IMR-90 (cell line): ENCODE measurements at regions not wholly inside any gene's neighbourhood (a gene's known extent, or its start where the extent isn't known, plus 50 kb on each side); places are given as distances from the start of the nearest gene placed in this dataset.

Source experiments
- ATAC-seq: fragments of 200-7000 bp; cut with Tn5 transposase; 2 replicates; pipeline ENCODE4 v1.9.1; 2020; ENCODE audit warnings: low read depth, mild to moderate bottlenecking, moderate library complexity
- BruUV-seq: library from RNA; stranded (reverse); fragments of 400-500 nt; replicated peaks from 2 replicates; lab custom pipeline; 2021; lab: Mats Ljungman, UMichigan
- CTCF ChIA-PET: fragments of 300-600 bp; formaldehyde crosslinking; extraction: SDS; loops from one replicate; lab custom pipeline; 2021; ENCODE audit warnings: antibody characterized with exemption; lab: Yijun Ruan, JAX
- POLR2A ChIA-PET: fragments of 300-600 bp; sonication (Branson Sonifier 250); formaldehyde crosslinking; loops from one replicate; lab custom pipeline; 2022; ENCODE audit warnings: antibody characterized with exemption; ENCODE audit not compliant: unreplicated experiment; lab: Charles Lee
- DNase-seq: peaks from one replicate; pipeline ENCODE4 v3.0.0; 2013
- H2AFZ ChIP-seq: replicated peaks from 2 replicates; pipeline ENCODE3; 2013; ENCODE audit warnings: low read length, mild to moderate bottlenecking; ENCODE audit not compliant: poor library complexity
- H2AK5ac ChIP-seq: 2 replicates; pipeline ENCODE4 v1.6.1; 2013; ENCODE audit warnings: low read depth, low read length, inconsistent platforms
- H2AK9ac ChIP-seq: replicated peaks from 2 replicates; pipeline ENCODE3; 2013; ENCODE audit warnings: mild to moderate bottlenecking, low read depth, low read length, moderate library complexity; ENCODE audit not compliant: poor library complexity
- H2BK120ac ChIP-seq: 2 replicates; pipeline ENCODE4 v1.6.1; 2013; ENCODE audit warnings: low read depth, low read length, inconsistent platforms
- H2BK15ac ChIP-seq: 3 replicates; pipeline ENCODE4 v1.6.1; 2013; ENCODE audit warnings: low read depth, low read length, inconsistent platforms
- H2BK20ac ChIP-seq: 2 replicates; pipeline ENCODE4 v1.6.1; 2013; ENCODE audit warnings: low read depth, mild to moderate bottlenecking, inconsistent platforms, low read length, moderate library complexity
- H2BK5ac ChIP-seq: 2 replicates; pipeline ENCODE4 v1.6.1; 2013; ENCODE audit warnings: mild to moderate bottlenecking, low read depth, low read length, inconsistent platforms; ENCODE audit not compliant: poor library complexity, severe bottlenecking
- H3K14ac ChIP-seq: replicated peaks from 2 replicates; pipeline ENCODE4 v1.6.1; 2013; ENCODE audit warnings: low read depth, low read length, inconsistent platforms
- H3K18ac ChIP-seq: 2 replicates; pipeline ENCODE4 v1.6.1; 2013; ENCODE audit warnings: low read depth, low read length, control low read depth
- H3K23ac ChIP-seq: 2 replicates; pipeline ENCODE4 v1.6.1; 2013; ENCODE audit warnings: low read depth, low read length, inconsistent platforms
- H3K27ac ChIP-seq: 2 replicates; pipeline ENCODE4 v1.5.1; 2013; ENCODE audit warnings: mild to moderate bottlenecking, control low read depth, low read length; ENCODE audit not compliant: insufficient read depth
- H3K27me3 ChIP-seq: 2 replicates; pipeline ENCODE4 v1.6.1; 2013; ENCODE audit warnings: low read length; ENCODE audit not compliant: control insufficient read depth, insufficient read depth
- H3K36me3 ChIP-seq: 2 replicates; pipeline ENCODE4 v1.6.1; 2013; ENCODE audit warnings: low read length, mixed read lengths; ENCODE audit not compliant: control insufficient read depth, insufficient read depth
- H3K4ac ChIP-seq: 2 replicates; pipeline ENCODE4 v1.6.1; 2013; ENCODE audit warnings: low read depth, low read length, inconsistent platforms
- H3K4me1 ChIP-seq: 2 replicates; pipeline ENCODE4 v1.6.1; 2013; ENCODE audit warnings: low read length, mixed read lengths; ENCODE audit not compliant: control insufficient read depth, insufficient read depth
- H3K4me2 ChIP-seq: 2 replicates; pipeline ENCODE4 v1.6.1; 2013; ENCODE audit warnings: low read depth, mild to moderate bottlenecking, control low read depth, low read length, moderate library complexity
- H3K4me3 ChIP-seq: 2 replicates; pipeline ENCODE4 v1.5.1; 2013; ENCODE audit warnings: low read depth, mild to moderate bottlenecking, control low read depth, low read length, moderate library complexity; ENCODE audit not compliant: insufficient read depth
- H3K56ac ChIP-seq: 2 replicates; pipeline ENCODE4 v1.6.1; 2013; ENCODE audit warnings: low read length, inconsistent platforms; ENCODE audit not compliant: insufficient read depth; ENCODE audit errors: extremely low read depth
- H3K79me1 ChIP-seq, 2 experiments: 2 replicates each; pipeline ENCODE4 v1.6.1; 2013; ENCODE audit warnings: low read length in 2 of 2, inconsistent platforms in 1 of 2, low read depth in 1 of 2
- H3K9ac ChIP-seq: 2 replicates; pipeline ENCODE4 v1.6.1; 2013; ENCODE audit warnings: low read depth, low read length, control low read depth
- H3K9me1 ChIP-seq: 2 replicates; pipeline ENCODE4 v1.6.1; 2013; ENCODE audit warnings: low read length, inconsistent platforms; ENCODE audit not compliant: insufficient read depth
- H3K9me3 ChIP-seq: 2 replicates; pipeline ENCODE4 v1.6.1; 2013; ENCODE audit warnings: low read length; ENCODE audit not compliant: control insufficient read depth, insufficient read depth
- H4K20me1 ChIP-seq: 2 replicates; pipeline ENCODE4 v1.6.1; 2013; ENCODE audit warnings: low read length, inconsistent platforms; ENCODE audit not compliant: insufficient read depth
- H4K5ac ChIP-seq: 2 replicates; pipeline ENCODE4 v1.6.1; 2013; ENCODE audit warnings: mild to moderate bottlenecking, low read depth, low read length, control low read depth
- H4K8ac ChIP-seq, 2 experiments: 2 replicates each; pipeline ENCODE4 v1.6.1; 2013; ENCODE audit warnings: low read depth in 2 of 2, low read length in 2 of 2, control low read depth in 1 of 2, inconsistent platforms in 1 of 2
- H4K91ac ChIP-seq: 2 replicates; pipeline ENCODE4 v1.6.1; 2013; ENCODE audit warnings: low read depth, low read length, inconsistent platforms; ENCODE audit not compliant: insufficient read depth
- CEBPB ChIP-seq: IDR thresholded peaks from 2 replicates; pipeline ENCODE4 v1.6.1; 2012; ENCODE audit warnings: low read depth, low read length, improper control_type of control experiment
- FOS ChIP-seq: fragments of 150-350 bp; IDR thresholded peaks from 2 replicates; pipeline ENCODE4 v1.6.1; 2016; ENCODE audit warnings: low read depth, low read length
- MAFK ChIP-seq: IDR thresholded peaks from 2 replicates; pipeline ENCODE4 v1.6.1; 2012; ENCODE audit warnings: low read depth, low read length, improper control_type of control experiment
- POLR2A ChIP-seq: IDR thresholded peaks from 2 replicates; pipeline ENCODE4 v1.6.1; 2012; ENCODE audit warnings: mild to moderate bottlenecking, low read depth, low read length
- WGBS, 2 experiments: methylation state at CpG; one replicate each; pipeline versions ENCODE4 v1.1.5 to v1.1.7; 2013; ENCODE audit warnings: missing lambda C conversion rate in 2 of 2; ENCODE audit not compliant: insufficient read length in 1 of 2; ENCODE audit errors: extremely low coverage in 2 of 2; 5-methylcytosine and 5-hydroxymethylcytosine counted together
- dilution Hi-C: fragments of 300-500 bp; cut with HindIII; formaldehyde crosslinking; loops from one replicate; pipeline ENCODE4 v1.14.3; 2018; ENCODE audit warnings: low sequenced_read_pairs; ENCODE audit not compliant: unreplicated experiment
- in situ Hi-C: fragments of 300-500 bp; cut with MboI; formaldehyde crosslinking; loops from 3 replicates; pipeline ENCODE4 v1.14.3; 2019; ENCODE audit warnings: low sequenced_read_pairs, inconsistent platforms, mixed read lengths
- intact Hi-C: fragments of 100-400 bp; cut with micrococcal nuclease; formaldehyde crosslinking; loops from 2 replicates; pipeline ENCODE4 v1.10.0; 2022
- TF ChIP-seq, protein P1 (sequence below): fragments of 150-350 bp; IDR thresholded peaks from 2 replicates; pipeline ENCODE4 v1.6.1; 2017; ENCODE audit warnings: mild to moderate bottlenecking, antibody characterized with exemption, low read length, low read depth

DNA sequence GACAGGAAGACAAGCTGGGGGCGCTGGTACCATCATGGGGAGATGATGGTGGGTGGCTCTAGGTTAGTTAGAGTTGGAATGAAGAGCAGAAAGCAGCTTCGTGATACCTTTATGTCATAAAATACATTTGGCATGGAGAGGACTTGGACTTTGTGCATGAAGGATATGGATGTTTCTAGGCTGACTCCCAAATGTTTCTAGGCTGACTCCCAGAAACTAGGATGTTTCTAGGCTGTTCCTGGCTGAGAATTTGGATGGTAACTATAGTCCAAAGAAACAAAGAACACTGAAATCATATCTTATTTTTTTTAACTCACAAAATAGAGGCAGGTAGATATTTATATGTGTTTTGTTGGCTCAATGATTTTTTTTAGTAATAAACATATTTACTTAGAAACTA, 89.4 kb upstream of the VPREB1 start:
- no peak overlapping the region for H4K5ac ChIP-seq
- H3K4me1 ChIP-seq: no peaks in the 10 kb centered on the region
- H3K23ac ChIP-seq: no peak overlapping the region
- no peak overlapping the region for H3K56ac ChIP-seq
- H2AFZ ChIP-seq: no peak overlapping the region
- peaks cover 21% of the 10 kb centered on the region for H3K27me3 ChIP-seq
- no peak overlapping the region for H3K18ac ChIP-seq
- CTCF ChIA-PET: interaction anchor here (0.8 kb wide), 1 partner anchor 12 kb away, joined by 3 read pairs; no protein-coding TSS in a partner anchor
- no peaks in the 10 kb centered on the region for H3K79me1 ChIP-seq
- H2AK5ac ChIP-seq: no peak overlapping the region
- no peak overlapping the region for H3K4me2 ChIP-seq
- no peak overlapping the region for H2BK20ac ChIP-seq
- WGBS, 2 experiments: no CpG with 5 or more reads among the region's 2 CpGs
- intact Hi-C loops: loop anchor here (10.0 kb wide), 2 partner anchors 120 to 170 kb away; partner anchors contain the start of gene TOP3B
- H3K9me3 ChIP-seq: no peaks in the 10 kb centered on the region
- ATAC-seq (no peak), DNase-seq (no peak)
- no peak for TF ChIP-seq POLR2A
- no peak for TF ChIP-seq CEBPB
- no peak for TF ChIP-seq MAFK
- no peak for TF ChIP-seq FOS
- TF ChIP-seq, protein P1, sequence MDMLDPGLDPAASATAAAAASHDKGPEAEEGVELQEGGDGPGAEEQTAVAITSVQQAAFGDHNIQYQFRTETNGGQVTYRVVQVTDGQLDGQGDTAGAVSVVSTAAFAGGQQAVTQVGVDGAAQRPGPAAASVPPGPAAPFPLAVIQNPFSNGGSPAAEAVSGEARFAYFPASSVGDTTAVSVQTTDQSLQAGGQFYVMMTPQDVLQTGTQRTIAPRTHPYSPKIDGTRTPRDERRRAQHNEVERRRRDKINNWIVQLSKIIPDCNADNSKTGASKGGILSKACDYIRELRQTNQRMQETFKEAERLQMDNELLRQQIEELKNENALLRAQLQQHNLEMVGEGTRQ: no peak
- H3K14ac ChIP-seq: no peak overlapping the region
- H3K9ac ChIP-seq: no peak overlapping the region
- no peak overlapping the region for H2AK9ac ChIP-seq
- no peak overlapping the region for H4K91ac ChIP-seq
- no peak overlapping the region for H3K4ac ChIP-seq
- BruUV-seq: no TSS peak
- no peak overlapping the region for H2BK5ac ChIP-seq
- no peak overlapping the region for H3K27ac ChIP-seq
- no peak overlapping the region for H2BK120ac ChIP-seq
- dilution Hi-C loops: no loop called here
- no peak overlapping the region for H4K8ac ChIP-seq
- no peaks in the 10 kb centered on the region for H4K20me1 ChIP-seq
- in situ Hi-C loops: no loop called here
- POLR2A ChIA-PET: no interaction called here
- no peak overlapping the region for H3K4me3 ChIP-seq
- H3K9me1 ChIP-seq: no peaks in the 10 kb centered on the region
- no peaks in the 10 kb centered on the region for H3K36me3 ChIP-seq
- no peak overlapping the region for H2BK15ac ChIP-seq
